Heart left ventricle (tissue), 13 donors: ENCODE measurements at regions not wholly inside any gene's neighbourhood (a gene's known extent, or its start where the extent isn't known, plus 50 kb on each side); places are given as distances from the start of the nearest gene placed in this dataset.

Source experiments
- POLR2A ChIP-seq, 2 donors: fragments of 450-650 bp; IDR thresholded peaks; one replicate each; pipeline ENCODE4 v1.6.1; 2017; ENCODE audit warnings: antibody characterized with exemption in 2 of 2, mild to moderate bottlenecking in 2 of 2, moderate library complexity in 2 of 2
- TF ChIP-seq, protein P1 (sequence below), 12 donors: fragments of 200-600 bp; sonication (generic) in 4 of 12; IDR thresholded peaks; one replicate each; pipeline versions ENCODE4 v1.5.0 to v1.8.0; 2018 to 2022; ENCODE audit warnings: antibody characterized with exemption in 12 of 12, mild to moderate bottlenecking in 5 of 12
- donor health status: ischemic (EF 13 %, LVEDD 7.1; RV severe dilation, severe dysfunction).
- donor health status: DM: no; HTN: yes; CAD: no.
- donor health status: DM: no; HTN: no; CAD: no.
- donor health status: ischemic (EF 25% LVEDD 6.9; RV normal size, moderate dysfunction).
- donor health status: ischemic (EF 25% LVEDD 5.7; RV mildly dilated, moderate dysfunction).
- donor health status: ischemic (EF 35%, LVEDD 5.7; RV mildly dilated, moderate dysfunction).
- donor health status: nonischemic (EF 11% LVEDD 7.7; RV severe dilation, severe dysfunction).
- donor health status: DM: yes; HTN: yes; CAD: no.
- donor health status: PGD.
- donor health status: ischemic (EF 29% LVEDD 5.4; RV normal size, mild dysfunction).
- donor health status: nonischemic (EF 23%, LVEDD 6.1; RV moderate dilation, normal function).

DNA sequence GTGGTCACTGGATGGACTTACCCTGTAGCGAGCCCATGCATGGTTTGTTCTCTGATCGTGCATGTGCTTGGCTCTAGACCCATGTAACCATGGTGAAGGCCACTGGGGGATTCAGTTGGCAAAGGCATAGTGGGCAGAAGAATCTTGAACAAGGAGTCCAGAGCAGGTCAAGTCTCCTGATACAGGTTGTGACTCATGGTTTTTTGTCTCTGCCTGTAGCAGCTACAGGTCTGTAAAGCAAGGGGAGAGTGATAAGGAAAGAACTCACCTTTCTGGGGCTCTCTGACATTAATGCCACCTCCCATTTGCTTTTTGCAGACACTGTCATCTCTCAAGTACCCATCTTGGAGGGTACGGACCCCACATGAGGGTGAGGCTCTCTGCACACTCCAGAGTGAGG lies 153.4 kb upstream of the CAMK1G start:
- TF ChIP-seq, protein P1, sequence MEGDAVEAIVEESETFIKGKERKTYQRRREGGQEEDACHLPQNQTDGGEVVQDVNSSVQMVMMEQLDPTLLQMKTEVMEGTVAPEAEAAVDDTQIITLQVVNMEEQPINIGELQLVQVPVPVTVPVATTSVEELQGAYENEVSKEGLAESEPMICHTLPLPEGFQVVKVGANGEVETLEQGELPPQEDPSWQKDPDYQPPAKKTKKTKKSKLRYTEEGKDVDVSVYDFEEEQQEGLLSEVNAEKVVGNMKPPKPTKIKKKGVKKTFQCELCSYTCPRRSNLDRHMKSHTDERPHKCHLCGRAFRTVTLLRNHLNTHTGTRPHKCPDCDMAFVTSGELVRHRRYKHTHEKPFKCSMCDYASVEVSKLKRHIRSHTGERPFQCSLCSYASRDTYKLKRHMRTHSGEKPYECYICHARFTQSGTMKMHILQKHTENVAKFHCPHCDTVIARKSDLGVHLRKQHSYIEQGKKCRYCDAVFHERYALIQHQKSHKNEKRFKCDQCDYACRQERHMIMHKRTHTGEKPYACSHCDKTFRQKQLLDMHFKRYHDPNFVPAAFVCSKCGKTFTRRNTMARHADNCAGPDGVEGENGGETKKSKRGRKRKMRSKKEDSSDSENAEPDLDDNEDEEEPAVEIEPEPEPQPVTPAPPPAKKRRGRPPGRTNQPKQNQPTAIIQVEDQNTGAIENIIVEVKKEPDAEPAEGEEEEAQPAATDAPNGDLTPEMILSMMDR (IDR thresholded peaks at IDR 0.05) = no peak
- no peak for TF ChIP-seq POLR2A (IDR thresholded peaks at IDR 0.05)
